ENCODE measurements at regions not wholly inside any gene's neighbourhood (a gene's known extent, or its start where the extent isn't known, plus 50 kb on each side); places are given as distances from the start of the nearest gene placed in this dataset.

GRCh38 chr1:47674189-47674588, 236.3 kb downstream of the FOXD2 start:
- TF ChIP-seq CTCF (conservative IDR thresholded peaks at IDR 0.05 in 1 of 2, IDR thresholded peaks at IDR 0.05 in 1 of 2; ENCODE audit: extremely low read depth in 1 of 2, insufficient read depth in 1 of 2, low read depth in 1 of 2, low read length in 2 of 2) (no peak), EZH2 (IDR thresholded peaks at IDR 0.05; ENCODE audit: borderline replicate concordance, low read length) (no peak)
